Skeletal muscle satellite cell (primary cell): ENCODE measurements at regions not wholly inside any gene's neighbourhood (a gene's known extent, or its start where the extent isn't known, plus 50 kb on each side); places are given as distances from the start of the nearest gene placed in this dataset.

Experiments
- H3K27me3 ChIP-seq: 2 replicates; pipeline ENCODE4 v1.7.0; 2013; ENCODE audit warnings: low read length; ENCODE audit not compliant: control insufficient read depth, insufficient read depth
- H3K36me3 ChIP-seq: 2 replicates; pipeline ENCODE4 v1.7.0; 2013; ENCODE audit warnings: mild to moderate bottlenecking, control low read depth, low read length; ENCODE audit not compliant: insufficient read depth
- H3K4me1 ChIP-seq: 2 replicates; pipeline ENCODE4 v1.7.0; 2013; ENCODE audit warnings: low read length; ENCODE audit not compliant: control insufficient read depth, insufficient read depth
- H3K4me2 ChIP-seq: 2 replicates; pipeline ENCODE4 v1.7.0; 2013; ENCODE audit warnings: mild to moderate bottlenecking, low read length
- H3K4me3 ChIP-seq: 2 replicates; pipeline ENCODE4 v1.7.0; 2013; ENCODE audit warnings: low read length
- H3K9ac ChIP-seq: 2 replicates; pipeline ENCODE4 v1.7.0; 2013; ENCODE audit warnings: mild to moderate bottlenecking, low read depth, low read length, moderate library complexity
- H3K9me3 ChIP-seq: replicated peaks from 2 replicates; pipeline ENCODE4 v1.7.0; 2013; ENCODE audit warnings: mild to moderate bottlenecking, control low read depth, low read length

GRCh38 chr20:40203032-40203431 lies 486.0 kb downstream of the MAFB start:
- Histone ChIP-seq H3K27me3 (peaks cover 16% of the 10 kb centered on the region), H3K9me3 (no peaks in the 10 kb centered on the region), H3K4me2 (no peak overlapping the region), H3K9ac (no peak overlapping the region), H3K4me1 (no peaks in the 10 kb centered on the region), H3K4me3 (no peak overlapping the region), H3K36me3 (no peaks in the 10 kb centered on the region)

DNA sequence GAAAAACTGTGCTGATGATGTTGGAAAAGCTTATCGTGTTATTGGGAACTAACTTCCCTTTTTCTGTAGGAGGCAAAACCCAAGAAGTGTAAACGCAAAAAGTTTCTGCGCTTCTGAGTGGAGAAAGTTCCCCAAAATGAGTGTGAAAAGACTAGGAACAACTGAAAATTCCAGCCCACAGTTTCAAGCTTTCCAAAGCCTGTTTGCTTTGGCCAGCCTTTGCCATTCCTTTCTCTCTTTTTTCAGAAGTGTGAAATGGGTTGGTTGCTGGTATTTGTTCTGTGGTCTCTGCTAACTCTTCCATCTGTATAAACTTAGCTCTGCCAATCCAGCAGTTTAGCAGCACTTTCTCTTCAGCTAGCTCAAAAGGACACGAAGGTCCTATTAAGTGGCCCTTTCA lies 491.3 kb downstream of the MAFB start:
- Histone ChIP-seq H3K9ac (no peak overlapping the region), H3K4me3 (no peak overlapping the region), H3K27me3 (peaks cover 19% of the 10 kb centered on the region)

DNA sequence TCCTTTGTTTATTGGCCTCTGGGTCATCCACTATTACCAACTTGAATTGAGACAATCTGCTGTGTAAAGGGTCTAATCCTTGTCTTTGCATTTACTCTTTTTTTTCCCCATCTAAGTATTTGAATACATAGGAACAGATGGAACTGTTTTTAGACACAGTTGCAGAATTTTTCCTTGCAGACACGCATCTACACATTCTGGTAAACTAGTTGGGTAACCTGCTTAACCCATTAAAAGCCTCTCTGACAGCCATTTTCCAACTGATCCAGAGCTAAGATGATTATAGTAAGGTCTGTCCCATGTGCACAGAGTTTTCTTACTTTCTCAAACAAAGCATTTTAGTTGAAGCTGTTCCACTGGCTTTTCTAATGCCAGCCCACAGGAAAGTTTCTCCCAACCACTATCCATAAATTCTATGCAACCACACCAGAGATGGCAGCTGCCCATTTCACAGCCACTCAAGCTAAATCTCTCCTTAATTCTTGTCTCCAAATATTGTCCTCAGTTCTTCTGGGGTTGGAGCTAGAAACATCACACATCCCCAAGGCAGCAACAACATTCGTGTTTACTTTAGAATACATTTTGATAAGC lies 492.1 kb downstream of the MAFB start:
- no peaks in the 10 kb centered on the region for H3K9me3 ChIP-seq
- H3K4me3 ChIP-seq, result no peak overlapping the region
- no peak overlapping the region for H3K4me2 ChIP-seq
- H3K4me1 ChIP-seq, result no peaks in the 10 kb centered on the region
- H3K9ac ChIP-seq, result no peak overlapping the region
- H3K36me3 ChIP-seq, result no peaks in the 10 kb centered on the region
- peaks cover 16% of the 10 kb centered on the region for H3K27me3 ChIP-seq

More for the DNA sequence above, 491.3 kb downstream of the MAFB start:
- H3K4me1 ChIP-seq, result no peaks in the 10 kb centered on the region
- no peak overlapping the region for H3K4me2 ChIP-seq
- no peaks in the 10 kb centered on the region for H3K9me3 ChIP-seq
- H3K36me3 ChIP-seq, result no peaks in the 10 kb centered on the region

DNA sequence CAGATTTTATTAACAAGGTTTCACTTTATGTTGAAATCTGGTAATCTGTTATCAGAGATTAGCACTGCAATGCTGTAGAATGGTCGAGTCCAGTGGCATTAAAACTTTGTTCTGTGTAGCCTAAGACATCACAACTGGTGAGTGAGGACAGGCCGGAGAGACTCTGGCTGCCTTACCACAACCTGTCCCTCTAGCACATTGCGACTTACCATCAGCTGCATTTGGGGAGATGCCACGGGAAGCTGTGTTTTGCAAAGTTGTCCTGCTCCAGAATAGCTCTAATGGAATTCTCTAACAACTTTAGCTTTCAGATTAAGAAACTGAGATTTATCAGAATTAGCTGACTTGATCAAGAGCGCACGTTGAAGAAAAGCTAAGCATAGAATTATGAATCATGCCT lies 493.3 kb downstream of the MAFB start:
- Histone ChIP-seq H3K36me3 (no peaks in the 10 kb centered on the region), H3K9ac (no peak overlapping the region), H3K4me2 (no peak overlapping the region), H3K27me3 (peaks cover 12% of the 10 kb centered on the region), H3K4me3 (no peak overlapping the region), H3K9me3 (no peaks in the 10 kb centered on the region), H3K4me1 (no peaks in the 10 kb centered on the region)

DNA sequence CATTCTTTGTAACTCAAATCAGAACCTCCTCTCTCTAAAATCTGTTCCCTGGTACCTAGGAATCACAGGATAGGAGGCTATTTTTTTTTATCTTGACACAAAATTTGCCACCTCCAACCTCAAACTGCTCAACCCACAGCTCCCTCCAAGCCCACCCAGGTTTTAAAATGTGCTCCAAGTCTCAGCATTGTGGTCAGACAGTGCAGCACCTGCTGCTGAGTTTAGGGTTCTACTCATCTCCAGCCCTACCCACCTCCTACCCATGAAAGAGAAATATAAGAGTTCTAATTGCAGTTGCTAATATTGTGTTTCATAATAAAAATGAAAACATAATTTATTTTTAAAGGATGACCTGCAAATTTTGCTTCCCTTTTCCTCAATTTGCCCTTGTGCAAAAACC lies 496.5 kb downstream of the MAFB start:
- no peaks in the 10 kb centered on the region for H3K9me3 ChIP-seq
- H3K4me3 ChIP-seq, result no peak overlapping the region
- H3K27me3 ChIP-seq, result peaks cover 6% of the 10 kb centered on the region
- H3K36me3 ChIP-seq, result no peaks in the 10 kb centered on the region
- H3K4me2 ChIP-seq, result no peak overlapping the region
- no peak overlapping the region for H3K9ac ChIP-seq
- no peaks in the 10 kb centered on the region for H3K4me1 ChIP-seq

DNA sequence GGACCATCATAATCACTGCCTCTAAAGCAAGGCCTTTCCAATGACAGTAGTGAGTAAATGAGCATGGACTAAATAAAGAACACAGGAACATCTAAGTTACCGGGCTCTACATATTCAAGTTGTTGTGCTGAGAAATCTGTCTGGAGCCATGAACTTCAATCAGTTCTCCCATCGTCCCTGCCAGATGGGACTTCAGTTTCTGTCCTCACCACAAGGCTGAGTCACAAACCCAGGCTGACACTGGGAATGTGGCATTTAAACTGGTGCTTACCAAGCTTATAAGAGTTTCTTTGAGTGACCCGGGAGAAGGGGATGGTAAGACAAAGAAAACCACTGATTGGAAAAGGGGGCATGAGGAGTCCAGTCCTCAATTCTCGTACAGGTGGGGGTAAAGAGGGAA lies 497.0 kb downstream of the MAFB start:
- Histone ChIP-seq H3K9me3 (no peaks in the 10 kb centered on the region), H3K4me2 (no peak overlapping the region), H3K9ac (no peak overlapping the region), H3K4me3 (no peak overlapping the region), H3K27me3 (peaks cover 3% of the 10 kb centered on the region), H3K4me1 (no peaks in the 10 kb centered on the region), H3K36me3 (no peaks in the 10 kb centered on the region)

DNA sequence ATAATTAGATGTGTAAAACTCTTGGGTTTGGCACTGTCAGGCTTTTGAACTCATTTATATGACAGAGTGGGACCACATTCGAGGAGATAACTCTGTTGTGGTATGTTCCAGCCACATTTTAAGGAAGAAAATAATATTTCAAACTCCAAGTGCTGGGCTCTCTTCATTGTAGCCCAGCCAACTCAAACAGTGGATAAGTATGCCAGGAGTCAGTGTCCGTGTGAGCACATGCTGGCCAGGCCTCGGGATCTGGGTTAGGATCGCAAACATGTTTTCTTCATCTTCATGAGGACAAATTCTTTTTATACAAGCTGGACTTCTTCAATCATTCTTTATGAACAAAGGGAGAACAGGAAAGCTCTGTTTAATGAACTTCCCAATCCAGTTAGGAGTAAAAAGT lies 497.5 kb downstream of the MAFB start:
- Histone ChIP-seq H3K27me3 (peaks cover 3% of the 10 kb centered on the region), H3K9ac (no peak overlapping the region), H3K4me1 (no peaks in the 10 kb centered on the region), H3K9me3 (no peaks in the 10 kb centered on the region), H3K36me3 (no peaks in the 10 kb centered on the region), H3K4me3 (no peak overlapping the region), H3K4me2 (no peak overlapping the region)

GRCh38 chr20:40189621-40190020 lies 499.4 kb downstream of the MAFB start:
- no peak overlapping the region for H3K4me3 ChIP-seq
- H3K27me3 ChIP-seq, result no peaks in the 10 kb centered on the region
- H3K4me2 ChIP-seq, result no peak overlapping the region
- no peaks in the 10 kb centered on the region for H3K9me3 ChIP-seq
- H3K36me3 ChIP-seq, result no peaks in the 10 kb centered on the region
- H3K9ac ChIP-seq, result no peak overlapping the region
- H3K4me1 ChIP-seq, result no peaks in the 10 kb centered on the region

- Histone ChIP-seq H3K9ac (no peak overlapping the region), H3K27me3 (no peaks in the 10 kb centered on the region), H3K36me3 (no peaks in the 10 kb centered on the region), H3K4me3 (no peak overlapping the region), H3K4me2 (no peak overlapping the region), H3K9me3 (no peaks in the 10 kb centered on the region), H3K4me1 (no peaks in the 10 kb centered on the region)
Observed at GRCh38 chr20:40188319-40188718, 500.7 kb downstream of the MAFB start.

- no peak overlapping the region for H3K4me2 ChIP-seq
- no peak overlapping the region for H3K4me3 ChIP-seq
- no peaks in the 10 kb centered on the region for H3K27me3 ChIP-seq
- H3K4me1 ChIP-seq, result no peaks in the 10 kb centered on the region
- no peaks in the 10 kb centered on the region for H3K36me3 ChIP-seq
- H3K9me3 ChIP-seq, result no peaks in the 10 kb centered on the region
- no peak overlapping the region for H3K9ac ChIP-seq
Observed at GRCh38 chr20:40186826-40187225, 502.2 kb downstream of the MAFB start.

GRCh38 chr20:40181676-40182075 lies 507.4 kb downstream of the MAFB start:
- Histone ChIP-seq H3K4me3 (no peak overlapping the region), H3K9ac (no peak overlapping the region), H3K27me3 (no peaks in the 10 kb centered on the region), H3K36me3 (no peaks in the 10 kb centered on the region), H3K4me1 (no peaks in the 10 kb centered on the region), H3K4me2 (no peak overlapping the region), H3K9me3 (no peaks in the 10 kb centered on the region)

DNA sequence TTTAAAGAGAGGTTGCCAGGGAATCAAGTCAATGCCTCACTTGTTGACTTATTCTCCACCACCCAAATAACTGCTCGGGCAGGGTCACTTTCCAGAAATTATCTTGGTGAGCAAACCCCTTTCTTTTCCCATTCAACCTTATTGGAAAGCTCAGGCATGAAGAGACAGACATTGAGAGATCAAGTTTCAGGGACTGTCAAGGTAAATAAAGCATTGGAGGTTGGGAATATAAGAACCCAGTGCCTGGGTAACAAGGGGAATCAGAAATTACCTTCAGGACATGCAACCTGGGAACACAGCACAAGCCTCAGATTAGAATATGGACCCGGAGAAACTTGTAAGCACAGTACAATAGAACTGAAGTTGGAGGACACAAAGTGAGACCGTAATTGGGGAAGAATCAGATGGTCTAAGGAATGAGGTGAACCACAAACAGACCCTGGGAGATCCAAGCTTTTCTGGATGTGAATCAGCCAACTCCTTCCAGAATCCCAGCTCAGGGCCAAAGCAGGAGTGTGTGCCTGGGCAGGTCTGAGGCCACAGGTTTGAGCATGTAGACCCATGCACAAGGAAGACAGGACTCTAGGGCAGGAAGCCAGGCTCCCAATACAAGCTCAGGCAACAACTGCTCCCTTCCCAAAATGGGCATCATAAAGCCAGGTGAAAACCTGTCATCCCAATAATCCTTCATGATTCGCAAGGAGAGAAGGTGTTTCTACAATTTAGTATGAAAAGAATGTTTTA lies 512.8 kb downstream of the MAFB start:
- H3K36me3 ChIP-seq, result no peaks in the 10 kb centered on the region
- no peak overlapping the region for H3K4me2 ChIP-seq
- H3K4me1 ChIP-seq, result no peaks in the 10 kb centered on the region
- no peaks in the 10 kb centered on the region for H3K9me3 ChIP-seq
- H3K4me3 ChIP-seq, result no peak overlapping the region
- H3K9ac ChIP-seq, result no peak overlapping the region
- H3K27me3 ChIP-seq, result no peaks in the 10 kb centered on the region
